Erythroblast (primary cell): ENCODE measurements at regions not wholly inside any gene's neighbourhood (a gene's known extent, or its start where the extent isn't known, plus 50 kb on each side); places are given as distances from the start of the nearest gene placed in this dataset.

Source experiments
- GATA1 ChIP-seq: IDR thresholded peaks from 2 replicates; pipeline ENCODE4 v1.6.1; 2011; ENCODE audit warnings: low read depth, mild to moderate bottlenecking, control low read depth, low read length, moderate library complexity
- POLR2A ChIP-seq: IDR thresholded peaks from 2 replicates; pipeline ENCODE4 v1.6.1; 2011; ENCODE audit warnings: mild to moderate bottlenecking, low read length

- TF ChIP-seq POLR2A (no peak), GATA1 (no peak)
These were observed 162.9 kb upstream of the NRP1 start for GRCh38 chr10:33497338-33497737.
